Fibroblast of lung (primary cell): ENCODE measurements at regions not wholly inside any gene's neighbourhood (a gene's known extent, or its start where the extent isn't known, plus 50 kb on each side); places are given as distances from the start of the nearest gene placed in this dataset.

Source experiments
- CTCF ChIP-seq, 2 donors: IDR thresholded peaks in 1 of 2; conservative IDR thresholded peaks in 1 of 2; 1 replicate in 1 of 2; 2 replicates in 1 of 2; pipeline ENCODE4 v1.5.1; 2011 to 2012; ENCODE audit warnings: low read length in 2 of 2, control low read depth in 1 of 2, inconsistent platforms in 1 of 2, low read depth in 1 of 2, mild to moderate bottlenecking in 1 of 2
- EZH2 ChIP-seq: IDR thresholded peaks from 2 replicates; pipeline ENCODE4 v1.5.1; 2012; ENCODE audit warnings: low read length, control low read depth, mild to moderate bottlenecking; ENCODE audit errors: missing control alignments

- no peak for TF ChIP-seq CTCF (conservative IDR thresholded peaks at IDR 0.05 in 1 of 2, IDR thresholded peaks at IDR 0.05 in 1 of 2; ENCODE audit: low read depth in 1 of 2, low read length in 2 of 2)
- TF ChIP-seq EZH2: no peak
These were observed 234.4 kb downstream of the IRF8 start for GRCh38 chr16:86133377-86133776.
